ENCODE measurements at regions not wholly inside any gene's neighbourhood (a gene's known extent, or its start where the extent isn't known, plus 50 kb on each side); places are given as distances from the start of the nearest gene placed in this dataset.

DNA sequence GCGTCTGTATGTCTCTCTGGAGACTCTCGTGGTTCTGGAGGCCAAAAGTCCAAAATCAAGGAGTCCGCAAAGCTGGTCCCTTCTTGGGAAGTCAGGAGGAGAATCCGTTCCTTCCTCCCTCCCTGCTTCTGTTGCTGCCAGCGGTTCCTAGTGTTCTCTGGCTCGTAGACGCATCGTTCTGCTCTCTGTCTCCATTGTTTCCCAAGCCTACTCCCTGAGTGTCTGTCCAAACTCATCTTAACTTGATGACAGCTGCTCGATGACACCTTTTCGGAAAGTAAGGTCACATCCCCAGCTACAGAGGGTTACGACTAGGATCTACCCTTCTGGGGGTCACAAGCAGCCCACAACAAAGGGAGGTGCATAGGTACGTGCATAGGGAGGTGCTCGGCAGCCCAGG lies 80.7 kb upstream of the FOXF1 start:
- no peak for DNase-seq

DNA sequence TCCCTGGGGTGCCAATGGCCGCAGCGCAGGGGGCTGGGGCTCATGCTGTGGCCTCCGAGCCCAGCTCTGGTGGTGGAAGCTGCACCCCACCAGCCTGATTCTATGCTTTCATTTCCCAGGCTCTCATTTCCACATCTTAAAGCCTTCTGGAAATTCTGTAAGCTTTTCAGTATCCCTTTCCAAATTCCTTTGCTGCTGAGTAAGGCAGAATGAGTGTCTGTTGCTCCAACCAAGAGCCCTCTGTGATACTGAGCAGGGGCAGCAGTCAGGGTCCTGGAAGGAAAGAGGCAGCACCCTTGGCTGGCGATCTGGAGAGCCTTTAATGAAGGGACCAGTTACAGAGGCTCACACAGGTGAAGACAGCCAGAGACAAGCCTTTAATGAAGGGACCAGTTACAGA lies 79.5 kb upstream of the FOXF1 start:
- no peak for DNase-seq

DNA sequence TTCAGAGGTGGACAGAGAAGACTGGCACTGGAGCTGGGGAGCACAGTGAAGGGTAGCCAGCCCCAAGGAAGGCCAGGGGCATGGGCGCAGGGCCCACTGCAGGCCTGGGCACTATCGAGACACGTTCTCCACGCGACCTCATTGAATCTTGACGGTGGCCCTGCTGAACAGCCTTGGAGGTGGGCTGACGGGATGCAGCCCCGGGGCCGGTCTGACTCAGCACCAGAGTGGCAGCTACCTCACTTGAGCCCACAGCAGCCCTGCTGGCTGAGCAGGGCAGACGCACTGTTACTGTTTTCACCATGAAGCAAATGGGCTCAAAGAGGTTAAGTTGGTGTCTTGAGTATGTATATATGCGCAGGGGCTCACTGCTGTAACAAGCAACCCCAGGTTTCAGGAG lies 78.8 kb upstream of the FOXF1 start:
- DNase-seq, result no peak

DNA sequence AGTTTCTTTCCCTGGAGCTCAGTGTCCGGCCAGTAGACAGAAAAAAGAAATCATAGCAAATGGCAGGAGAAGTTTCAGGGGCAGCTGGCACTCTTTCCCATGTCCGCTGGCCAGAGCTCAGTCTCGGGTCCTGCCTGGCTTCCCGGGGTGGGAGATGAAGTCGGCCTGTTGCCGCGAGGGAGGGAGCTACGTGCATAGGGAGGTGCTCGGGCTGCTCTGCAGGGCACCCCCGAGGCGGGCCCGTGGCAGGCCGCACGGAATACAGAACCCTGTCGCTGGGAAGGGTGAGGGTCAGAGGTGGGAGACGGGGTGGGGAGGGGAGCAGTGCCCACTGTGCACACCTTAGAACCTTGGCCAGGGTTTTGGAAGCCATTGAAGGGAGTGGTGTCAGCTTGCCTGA lies 78.3 kb upstream of the FOXF1 start:
- no peak for DNase-seq

DNA sequence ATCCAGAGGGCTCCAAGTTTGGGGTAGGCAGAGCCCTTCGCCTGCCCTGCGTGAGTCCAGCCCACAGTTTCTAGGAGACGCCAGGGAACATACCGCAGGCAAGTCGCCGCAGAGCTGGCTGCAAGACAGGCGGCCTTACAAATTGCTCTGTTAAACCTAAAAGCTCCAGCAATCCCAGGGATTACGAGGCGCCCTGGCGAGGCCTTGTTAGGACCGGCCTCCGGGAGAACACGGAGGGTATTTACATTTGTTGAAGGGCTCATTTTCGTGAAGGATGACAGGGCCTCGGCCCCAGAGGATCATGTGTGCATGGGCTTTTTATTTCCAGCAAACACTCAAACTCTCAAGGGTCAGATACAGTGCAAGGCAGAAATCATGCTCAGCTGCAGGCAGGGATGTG lies 77.6 kb upstream of the FOXF1 start:
- peak; percentile 66 for DNase-seq

DNA sequence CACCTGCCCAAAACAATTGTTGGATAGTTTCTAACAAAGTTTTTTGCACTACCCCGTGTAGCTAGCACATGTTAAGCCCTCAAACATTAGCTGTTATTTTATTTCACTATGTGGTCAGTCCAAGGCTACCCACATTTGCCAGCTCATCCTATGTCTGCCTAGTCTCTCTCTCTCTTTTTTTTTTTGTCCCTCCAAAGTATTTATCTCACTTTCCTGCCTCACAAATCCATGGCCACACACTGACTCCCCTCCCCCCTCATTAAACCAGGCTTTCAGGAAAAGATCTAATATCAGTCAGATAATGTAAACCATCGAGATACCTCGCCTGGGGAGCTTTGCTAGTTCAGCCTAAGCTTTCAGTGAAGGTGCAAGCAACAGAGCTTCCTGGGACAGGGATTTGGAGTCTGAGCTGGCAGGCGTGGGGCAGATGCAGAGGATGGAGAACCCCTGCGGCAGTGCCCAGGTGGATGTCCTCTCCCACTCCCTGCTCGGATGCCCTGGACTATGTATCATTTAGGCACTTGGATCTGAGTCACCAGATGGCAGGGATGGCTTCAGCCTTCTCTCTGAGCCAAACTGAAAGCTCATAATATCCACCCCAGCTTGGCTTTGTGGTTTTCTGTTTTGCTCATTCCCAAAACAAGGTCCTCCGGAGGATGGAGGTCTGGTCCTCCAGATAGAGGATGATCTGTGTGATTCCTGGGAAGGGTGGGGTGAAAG lies 73.7 kb upstream of the FOXF1 start:
- DNase-seq, result no peak

DNA sequence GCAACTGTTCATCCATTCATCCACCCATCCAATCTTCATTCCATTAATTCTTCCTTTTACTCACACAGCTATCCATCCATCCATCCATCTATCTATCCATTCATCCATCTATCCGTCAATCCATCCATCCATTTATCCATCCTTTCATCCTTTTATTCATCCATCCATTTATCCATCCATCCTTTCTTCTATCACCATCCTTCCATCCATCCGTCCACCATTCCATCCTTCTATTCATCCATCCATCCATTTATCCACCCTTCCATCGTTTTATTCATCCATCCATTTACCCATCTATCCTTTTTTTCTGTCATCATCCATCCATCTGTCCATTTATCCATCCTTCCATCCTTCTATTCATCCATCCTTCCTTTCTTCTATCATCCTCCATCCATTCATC lies 73.0 kb upstream of the FOXF1 start:
- no peak for DNase-seq

DNA sequence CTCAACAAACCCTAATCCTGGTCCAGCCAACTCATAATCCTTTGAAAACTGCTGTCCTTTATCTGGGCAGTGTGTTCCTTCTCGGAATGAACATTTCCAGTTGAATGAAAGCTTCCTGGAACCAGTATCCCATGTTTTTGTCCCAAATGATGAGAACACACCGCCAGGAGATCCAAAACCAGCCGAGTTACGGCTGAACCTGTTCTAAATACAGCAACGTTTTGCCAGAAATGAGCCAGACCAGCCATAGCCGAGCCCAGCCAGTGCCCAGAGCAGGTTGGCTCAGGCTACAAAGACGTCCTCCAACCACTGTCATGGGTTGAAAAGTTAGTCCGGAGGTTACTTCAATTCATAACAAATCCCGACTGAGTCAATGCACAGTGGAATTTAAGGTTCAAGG lies 67.6 kb upstream of the FOXF1 start:
- no peak for DNase-seq

DNA sequence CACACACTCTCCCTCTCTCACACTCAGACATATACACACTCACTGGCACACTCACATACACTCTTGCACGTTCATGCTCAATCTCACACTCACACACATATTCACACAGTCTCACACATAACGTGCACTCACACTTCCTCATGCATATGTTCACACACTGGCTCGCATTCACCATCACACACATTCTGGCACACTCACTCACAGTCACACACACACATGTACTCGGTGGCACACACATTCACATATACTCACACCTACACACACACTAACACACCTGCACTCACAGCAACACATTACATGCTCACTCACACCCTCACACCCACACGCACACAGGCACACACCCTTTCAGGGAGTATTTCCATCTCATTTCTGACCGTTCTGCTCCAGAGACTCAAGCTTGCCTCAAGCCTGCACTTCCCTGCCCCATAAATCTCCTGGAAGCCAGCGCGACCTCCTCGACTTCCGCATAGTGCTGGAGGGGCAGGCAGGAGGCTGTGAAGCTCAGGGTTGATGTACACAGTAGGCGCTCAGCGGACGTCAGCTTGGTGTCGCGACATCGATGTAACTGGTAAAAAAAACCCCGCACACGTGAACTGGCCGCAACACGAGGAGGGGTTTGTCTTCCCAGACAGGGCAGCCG lies 66.7 kb upstream of the FOXF1 start:
- DNase-seq, result no peak

DNA sequence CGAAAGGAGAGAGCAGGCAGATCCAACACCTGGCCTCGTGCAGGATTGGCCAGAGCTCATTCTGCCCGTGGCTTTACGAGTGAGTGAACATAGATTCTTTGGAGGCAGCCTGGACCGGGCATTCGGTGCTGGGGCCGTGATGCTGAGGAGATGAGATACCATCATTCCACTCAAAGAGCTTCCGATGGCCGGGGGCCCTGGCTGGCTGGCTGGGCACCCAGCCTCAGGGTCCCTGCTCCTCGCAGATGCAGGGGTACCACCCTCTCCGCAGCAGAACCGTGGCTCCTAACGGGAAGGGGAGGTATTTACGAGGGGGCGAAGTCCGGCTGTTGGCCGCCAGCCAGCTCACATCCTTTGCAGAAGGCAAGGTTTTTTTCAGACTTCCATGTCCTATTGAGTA lies 66.1 kb upstream of the FOXF1 start:
- DNase-seq, result no peak

DNA sequence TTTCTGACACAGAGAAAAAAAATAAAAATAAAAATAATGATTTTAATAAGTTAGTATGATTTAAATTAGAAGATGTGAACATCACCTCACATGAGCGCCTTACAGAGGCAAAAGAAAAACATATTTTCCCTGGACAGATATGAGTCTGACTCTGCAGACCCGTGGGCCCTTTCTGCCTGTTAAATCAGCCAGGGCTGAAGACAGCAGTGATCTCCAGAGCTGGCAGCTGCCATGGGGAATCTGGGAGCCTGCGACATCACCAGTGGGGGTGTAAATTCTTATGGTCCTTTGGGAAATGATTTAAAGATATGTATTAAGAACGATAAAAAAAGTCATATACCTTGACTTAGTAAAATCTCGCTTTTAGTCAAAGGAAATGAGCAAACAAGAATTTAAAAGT lies 65.7 kb upstream of the FOXF1 start:
- DNase-seq, result no peak

DNA sequence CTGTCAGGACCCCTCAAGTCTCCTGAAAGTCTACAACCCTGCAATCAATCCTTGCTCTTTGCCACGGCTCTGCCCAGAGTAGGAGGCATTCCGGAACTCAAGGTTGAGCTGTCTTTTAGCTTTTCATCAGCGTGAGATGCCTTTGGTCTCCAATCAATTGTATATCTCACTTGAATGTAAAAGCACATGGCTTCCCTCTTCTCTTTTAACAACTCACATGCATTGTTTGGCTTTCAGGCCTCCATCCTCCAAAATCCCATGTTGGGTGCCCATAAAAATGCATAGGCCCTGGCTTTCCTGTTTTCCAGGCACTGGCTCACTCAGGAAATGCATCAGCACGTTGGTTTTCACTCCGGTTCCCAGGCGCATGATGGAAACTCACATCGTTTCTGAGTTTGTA lies 64.0 kb upstream of the FOXF1 start:
- no peak for DNase-seq

DNA sequence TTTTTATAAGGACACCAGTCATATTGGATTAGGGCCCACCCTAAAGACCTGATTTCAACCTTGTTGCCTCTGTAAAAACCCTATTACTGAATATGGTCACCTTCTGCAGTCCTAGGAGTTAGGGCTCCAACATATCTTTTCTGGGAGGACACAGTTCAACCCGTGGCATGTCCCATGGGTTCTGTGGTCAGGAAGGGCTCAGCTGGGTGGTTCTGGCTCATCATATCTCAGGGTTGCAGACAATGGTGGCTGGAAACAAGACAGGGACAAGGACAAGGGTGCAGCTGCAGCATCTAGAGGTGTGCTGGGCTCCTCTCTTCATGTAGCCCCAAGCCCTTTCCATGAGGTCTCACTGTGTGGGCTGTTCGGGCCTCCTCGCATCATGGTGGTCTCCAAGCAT lies 63.1 kb upstream of the FOXF1 start:
- DNase-seq, result no peak

DNA sequence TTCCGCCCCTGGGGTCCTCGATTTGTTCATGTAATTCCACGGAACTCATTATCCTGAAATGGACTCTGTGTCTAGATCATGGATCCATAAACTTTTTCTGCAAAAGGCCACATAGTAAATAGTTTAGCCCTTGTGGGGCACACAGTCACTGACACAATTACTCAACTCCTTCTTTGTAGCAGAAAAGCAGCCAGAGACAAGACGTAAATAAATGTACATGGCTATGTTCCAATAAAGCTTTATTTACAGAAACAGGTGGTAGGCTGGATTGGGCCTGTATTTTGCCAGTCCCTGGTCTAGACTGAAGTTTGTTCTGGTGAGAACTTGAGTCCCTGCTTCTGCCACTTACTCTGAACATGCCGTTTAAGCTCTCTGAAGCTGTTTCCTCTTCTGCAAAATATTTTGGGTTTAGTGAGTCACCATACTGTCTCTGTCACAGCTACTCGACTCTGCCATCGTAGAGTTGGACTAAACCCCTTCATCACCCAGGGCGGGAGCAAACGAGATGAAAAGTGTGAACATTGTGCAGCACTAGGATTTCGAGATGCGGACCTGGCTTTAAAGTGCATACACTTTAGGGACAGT lies 61.9 kb upstream of the FOXF1 start:
- no peak for DNase-seq

DNA sequence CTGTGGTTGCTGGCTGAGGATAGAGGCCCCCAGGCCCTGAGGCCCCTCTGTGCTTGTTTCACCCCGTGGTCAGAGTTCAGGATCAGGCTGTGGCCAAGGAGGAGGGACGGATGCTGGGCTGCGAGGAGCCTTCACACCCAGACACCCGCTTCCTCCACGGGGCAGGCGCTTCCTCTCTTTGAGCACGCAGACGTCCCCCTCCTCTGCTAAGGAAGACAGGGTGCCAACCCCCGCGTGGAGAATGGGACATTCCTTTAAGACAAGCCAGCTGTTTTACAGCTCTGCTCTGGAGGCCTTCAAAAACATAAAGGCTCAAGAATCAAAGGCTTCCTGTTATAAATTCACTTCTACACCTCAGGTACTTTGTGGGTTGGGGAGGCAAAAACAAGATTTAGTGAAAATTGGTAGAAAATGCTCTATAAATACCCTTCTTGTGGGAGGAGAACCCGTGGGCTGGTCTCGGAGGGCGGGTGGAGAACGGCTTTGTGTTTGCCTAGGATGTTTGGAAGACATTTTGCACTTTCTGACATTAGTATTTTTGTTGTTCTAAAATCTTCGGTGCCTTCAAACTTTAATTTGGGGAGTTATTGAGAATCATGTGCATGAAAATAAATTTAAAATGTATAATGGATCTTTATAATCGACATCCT lies 60.8 kb upstream of the FOXF1 start:
- no peak for DNase-seq

DNA sequence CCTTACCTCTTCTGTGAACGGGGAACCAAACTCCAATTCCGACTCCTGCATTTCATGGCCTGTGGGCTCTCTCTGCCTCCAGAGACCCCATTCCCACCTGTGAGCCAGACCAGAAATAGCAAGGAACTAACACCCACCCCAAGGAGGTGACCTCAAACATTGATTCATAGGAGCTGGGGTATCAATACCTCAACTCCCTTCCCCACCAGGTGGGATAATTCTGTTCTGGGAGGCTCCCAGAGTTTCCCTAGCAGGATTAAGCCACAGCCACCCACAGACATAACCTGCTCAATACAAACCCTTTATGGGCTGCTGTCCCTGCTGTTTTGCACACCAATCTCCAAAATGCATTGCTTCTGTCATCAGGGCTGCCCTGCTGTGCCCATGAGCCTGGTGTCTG lies 59.6 kb upstream of the FOXF1 start:
- no peak for DNase-seq

DNA sequence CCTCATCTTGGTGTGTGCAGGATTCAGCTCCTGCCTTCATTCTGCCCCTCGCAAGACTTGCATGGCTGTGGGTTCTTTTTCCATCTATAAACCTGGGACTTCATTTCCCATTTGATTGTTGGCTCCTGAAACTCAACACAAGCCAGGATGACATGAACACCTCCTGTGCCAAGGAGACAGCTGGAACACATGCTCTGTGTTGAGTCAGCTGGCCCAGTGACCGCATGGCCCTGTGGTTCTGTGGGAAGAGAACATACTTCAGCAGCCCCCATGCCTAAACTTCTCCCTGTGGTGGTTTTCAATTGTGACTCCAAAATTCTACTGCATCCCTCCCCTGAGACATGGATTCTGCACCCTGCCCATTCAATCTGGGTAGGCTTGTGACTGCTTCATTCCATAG lies 57.9 kb upstream of the FOXF1 start:
- no peak for DNase-seq

DNA sequence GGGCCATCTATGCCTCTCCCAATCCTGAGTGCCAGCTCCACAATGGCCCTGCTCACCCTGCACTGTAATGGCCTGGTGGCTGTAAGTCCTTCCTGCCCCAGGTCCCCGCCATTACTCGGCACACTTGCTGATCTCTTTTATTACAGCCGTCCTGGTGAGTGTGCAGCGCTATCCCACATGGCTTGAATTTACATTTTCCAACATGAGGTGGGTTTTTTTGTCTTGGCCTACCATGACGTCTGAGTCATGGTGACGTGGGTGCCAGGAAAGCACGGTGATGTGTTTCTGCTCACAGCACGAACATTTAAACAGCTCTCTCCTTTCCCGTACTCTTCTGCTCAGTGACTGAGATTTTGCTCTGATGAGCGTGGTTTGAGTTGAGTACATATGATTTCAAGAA lies 55.2 kb upstream of the FOXF1 start:
- no peak for DNase-seq

DNA sequence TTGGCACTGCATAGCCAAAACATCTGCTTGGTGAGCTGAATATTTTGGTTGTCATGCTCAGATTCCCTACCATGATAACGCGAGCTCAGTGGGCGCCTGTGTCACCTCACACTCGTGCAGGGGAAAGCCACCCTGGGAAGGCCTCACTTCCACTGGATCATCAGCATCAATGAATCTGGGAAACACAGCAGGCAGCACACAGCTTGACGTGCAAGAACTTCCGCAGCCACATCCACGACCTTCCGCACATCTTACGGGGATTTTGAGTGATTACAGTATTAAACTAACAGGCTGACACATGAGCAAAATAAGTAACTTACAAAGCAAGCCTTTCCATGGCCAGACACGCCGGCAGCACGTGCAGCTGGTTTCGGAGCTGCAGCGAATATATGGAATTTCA lies 54.7 kb upstream of the FOXF1 start:
- no peak for DNase-seq

DNA sequence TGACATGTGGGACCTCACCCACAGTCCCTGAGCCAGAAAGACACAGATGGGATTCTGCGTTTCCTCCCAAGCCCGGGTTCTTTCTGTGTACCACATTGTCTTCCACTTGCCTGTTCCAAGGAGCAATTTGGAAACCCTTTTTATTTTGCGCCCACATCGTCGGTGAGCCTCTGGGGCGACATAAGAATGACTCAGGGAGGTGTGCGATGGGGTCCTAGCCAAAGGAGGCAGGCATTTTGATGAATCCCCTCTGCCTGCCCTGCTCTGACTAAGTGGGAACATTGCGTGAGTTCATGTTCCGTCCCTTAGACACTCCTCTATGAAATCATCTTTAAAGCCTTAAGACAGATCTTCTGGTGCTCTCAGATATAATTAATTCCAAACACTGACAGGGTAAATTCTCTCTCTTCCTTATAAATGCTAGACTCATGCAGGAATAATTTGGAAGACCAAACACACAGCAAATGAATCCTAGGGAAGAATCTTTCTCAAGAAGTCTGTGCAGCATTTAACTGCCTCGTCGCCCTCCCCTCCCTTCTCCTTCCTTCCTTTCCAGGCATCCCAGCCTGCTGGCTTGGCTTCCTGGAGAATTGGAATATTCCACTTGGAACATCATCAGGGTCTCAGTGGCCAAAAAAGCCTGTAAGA lies 52.7 kb upstream of the FOXF1 start:
- peak; percentile 66 for DNase-seq

DNA sequence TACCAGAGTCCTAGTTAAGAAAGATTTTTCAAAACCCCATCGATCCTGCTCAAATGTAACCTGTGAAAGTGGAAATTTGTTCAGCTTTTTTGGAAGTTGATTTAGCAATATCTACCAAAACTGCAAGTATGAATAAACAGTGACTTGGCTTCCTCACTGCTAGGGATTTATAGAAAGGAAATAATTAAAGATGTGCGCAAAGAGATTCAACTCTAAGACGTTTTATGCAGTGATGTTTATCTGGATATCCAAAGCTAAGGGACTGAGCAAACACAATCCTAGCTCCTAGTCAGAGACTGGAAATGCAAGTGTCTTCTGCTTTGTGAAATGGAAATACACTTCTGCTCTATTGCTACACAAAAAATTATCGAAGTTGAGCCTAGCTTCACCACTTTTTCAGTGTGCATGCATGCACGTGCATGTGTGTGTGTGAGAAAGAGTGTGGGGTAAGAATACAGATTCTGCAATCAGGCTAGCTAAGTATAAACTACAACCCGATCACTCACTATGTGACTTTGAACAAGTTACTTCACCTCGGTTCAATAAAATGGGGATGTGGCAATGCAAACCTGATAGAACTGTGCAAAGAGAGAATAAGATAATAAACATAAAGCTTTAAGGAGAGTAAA lies 52.1 kb upstream of the FOXF1 start:
- DNase-seq, result no peak

DNA sequence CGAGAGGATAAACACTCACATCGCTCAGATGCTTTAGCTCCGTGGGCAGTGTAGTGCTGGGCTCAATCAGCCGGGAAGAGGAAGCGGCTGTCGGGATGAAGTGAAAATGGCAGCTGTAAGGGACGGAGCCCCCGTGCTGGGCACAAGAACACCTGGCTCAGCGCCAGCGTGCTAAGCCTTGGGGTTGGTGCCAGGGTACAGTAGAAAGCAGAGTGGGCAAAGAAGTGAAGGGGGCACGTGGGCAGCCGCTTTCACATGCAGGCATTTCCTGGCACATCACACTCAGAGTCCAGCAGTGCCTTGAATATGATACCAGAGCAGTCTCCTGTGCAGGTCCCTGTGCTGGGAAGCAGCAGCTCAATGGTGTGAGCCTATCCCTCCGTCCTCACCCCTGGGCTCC lies 51.1 kb upstream of the FOXF1 start:
- DNase-seq, result no peak

Measured in left hindlimb (tissue), 1 donor.